GM21786 (cell line): ENCODE measurements at regions not wholly inside any gene's neighbourhood (a gene's known extent, or its start where the extent isn't known, plus 50 kb on each side); places are given as distances from the start of the nearest gene placed in this dataset.

Experiments
- ATAC-seq: cut with Tn5 transposase; IDR thresholded peaks from one replicate; pipeline ENCODE4 v1.9.1; 2021; ENCODE audit not compliant: unreplicated experiment

GRCh38 chr1:222301652-222302051 is 246.3 kb downstream of the HHIPL2 start:
- no peak for ATAC-seq

DNA sequence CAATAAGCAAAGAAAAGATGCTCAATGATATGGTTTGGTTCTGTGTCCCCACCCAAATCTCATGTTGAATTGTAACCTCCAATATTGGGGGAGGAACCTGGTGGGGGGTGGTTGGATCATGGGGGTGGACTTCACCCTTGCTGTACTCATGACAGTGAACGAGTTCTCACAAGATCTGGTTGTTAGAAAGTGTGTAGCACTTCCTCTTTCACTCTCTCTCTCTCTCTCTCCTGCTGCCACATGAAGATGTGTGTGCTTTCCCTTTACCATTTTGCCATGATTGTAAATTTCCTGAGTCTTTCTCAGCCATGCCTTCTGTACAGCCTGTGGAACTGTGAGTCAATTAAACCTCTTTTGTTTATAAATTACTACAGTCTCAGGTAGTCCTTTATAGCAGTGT is 248.4 kb downstream of the HHIPL2 start:
- no peak for ATAC-seq

DNA sequence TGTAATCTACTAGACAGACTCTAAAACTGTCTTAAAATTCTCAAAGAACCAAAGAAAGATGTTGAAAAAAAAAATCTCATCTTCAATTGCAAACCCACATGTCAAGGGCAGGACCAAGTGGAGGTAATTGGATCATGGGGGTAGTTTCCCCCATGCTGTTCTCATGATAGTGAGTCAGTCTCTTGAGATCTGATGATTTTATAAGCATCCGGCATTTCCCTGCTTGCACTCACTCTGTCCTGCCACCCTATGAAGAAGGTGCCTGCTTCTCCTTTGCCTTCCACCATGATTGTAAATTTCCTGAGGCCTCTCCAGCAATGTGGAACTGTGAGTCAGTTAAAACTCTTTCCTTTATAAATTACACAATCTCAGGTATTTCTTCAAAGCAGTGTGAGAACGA is 257.0 kb downstream of the HHIPL2 start:
- no peak for ATAC-seq

DNA sequence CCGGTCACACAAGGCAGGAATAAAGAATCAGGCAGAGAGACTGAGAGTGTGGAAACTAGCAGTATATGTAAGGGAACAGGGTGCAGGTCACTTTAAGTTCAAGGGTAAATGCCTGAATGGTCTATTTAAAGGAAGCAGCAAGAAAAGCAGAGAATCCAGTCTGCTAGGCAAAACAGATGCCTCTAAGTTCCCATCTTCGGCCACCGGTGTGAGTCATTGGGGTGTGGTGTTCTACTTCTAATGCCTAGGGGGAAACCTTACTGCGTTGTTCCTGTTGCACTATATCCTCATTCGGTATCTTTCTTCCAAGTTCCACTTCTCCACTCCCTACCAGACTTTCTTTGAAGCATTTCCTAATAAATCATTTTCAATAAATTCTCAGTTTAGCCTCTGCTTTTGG is 259.9 kb downstream of the HHIPL2 start:
- ATAC-seq: no peak

- no peak for ATAC-seq
These were observed 261.9 kb downstream of the HHIPL2 start for GRCh38 chr1:222286011-222286410.

GRCh38 chr1:222285526-222285925 is 262.4 kb downstream of the HHIPL2 start:
- no peak for ATAC-seq

- no peak for ATAC-seq
These were observed 263.4 kb downstream of the HHIPL2 start for GRCh38 chr1:222284466-222284865.

- no peak for ATAC-seq
These were observed 264.6 kb downstream of the HHIPL2 start for GRCh38 chr1:222283147-222283768.

GRCh38 chr1:222279591-222279990 is 268.3 kb downstream of the HHIPL2 start:
- ATAC-seq: no peak

DNA sequence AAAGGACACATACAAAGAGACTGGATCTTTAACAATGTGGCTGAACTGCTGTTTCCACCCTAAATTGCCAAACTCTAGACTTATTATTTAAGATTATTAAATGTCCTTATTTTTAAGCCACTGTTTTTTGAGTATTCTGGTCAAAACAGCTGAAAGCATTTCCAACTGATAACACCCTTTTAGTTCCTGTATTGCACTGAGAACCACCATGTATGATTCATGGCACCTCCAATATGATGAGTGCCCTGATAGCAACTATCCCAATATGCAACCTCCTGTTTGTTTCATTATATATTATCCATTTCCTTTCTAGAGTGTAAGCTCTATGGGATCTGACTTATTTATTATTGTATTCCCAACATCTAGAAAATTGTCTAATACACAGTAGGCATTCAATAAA is 269.4 kb downstream of the HHIPL2 start:
- no peak for ATAC-seq

- no peak for ATAC-seq
These were observed 272.0 kb downstream of the HHIPL2 start for GRCh38 chr1:222275729-222276465.

DNA sequence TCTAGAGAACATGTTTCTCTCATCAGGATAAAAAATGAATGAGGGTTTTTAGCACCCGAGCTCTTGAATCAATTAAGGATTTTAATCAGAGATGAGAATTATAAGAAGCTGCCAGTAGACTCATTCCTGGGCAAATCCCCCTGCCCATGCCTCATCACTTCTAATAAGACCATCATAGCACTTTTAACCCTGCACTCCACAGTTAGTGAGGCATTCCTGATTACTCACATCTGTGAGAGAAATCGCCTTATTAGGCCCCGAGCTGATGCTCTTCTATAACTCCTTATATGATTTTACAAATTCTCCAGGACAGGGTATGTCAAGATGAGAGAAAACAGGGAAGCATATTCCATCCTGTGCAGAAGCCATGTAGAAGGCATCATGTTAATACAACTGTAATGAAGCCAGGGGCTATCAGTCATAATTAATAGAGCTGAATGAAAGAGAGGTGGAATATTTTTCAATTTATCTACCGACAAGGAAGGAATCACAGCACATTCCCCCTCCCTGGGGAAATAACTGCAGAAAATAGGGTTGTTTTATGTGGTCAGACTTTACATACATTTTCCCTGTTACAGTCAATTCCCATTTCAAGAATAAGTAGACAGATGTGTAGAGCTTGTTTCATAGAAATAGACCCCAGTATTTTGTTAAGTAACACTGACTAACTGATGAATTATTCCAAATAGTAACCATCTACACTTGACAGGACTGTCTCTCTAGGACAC is 272.7 kb downstream of the HHIPL2 start:
- no peak for ATAC-seq

GRCh38 chr1:222266223-222267196 is 281.4 kb downstream of the HHIPL2 start:
- ATAC-seq: no peak

- no peak for ATAC-seq
These were observed 284.1 kb downstream of the HHIPL2 start for GRCh38 chr1:222263791-222264190.

DNA sequence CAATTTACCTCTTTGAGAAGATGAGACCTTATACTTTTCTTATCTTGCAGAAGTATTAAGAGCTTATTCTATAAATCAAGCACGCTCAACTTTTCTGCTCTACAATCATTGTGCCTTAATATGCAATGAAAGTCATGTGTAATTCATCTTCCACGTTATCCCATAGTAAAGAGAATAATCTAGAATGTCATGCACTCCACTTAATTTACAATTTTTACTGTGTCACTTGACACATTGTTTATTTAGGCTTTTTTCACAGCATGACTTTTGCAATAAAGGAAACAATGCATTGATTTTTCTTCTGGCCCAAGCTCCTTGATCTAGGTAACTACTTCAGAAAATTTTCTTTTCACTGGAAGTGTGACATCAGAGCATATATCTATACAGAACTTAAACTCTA is 290.9 kb downstream of the HHIPL2 start:
- ATAC-seq: no peak

DNA sequence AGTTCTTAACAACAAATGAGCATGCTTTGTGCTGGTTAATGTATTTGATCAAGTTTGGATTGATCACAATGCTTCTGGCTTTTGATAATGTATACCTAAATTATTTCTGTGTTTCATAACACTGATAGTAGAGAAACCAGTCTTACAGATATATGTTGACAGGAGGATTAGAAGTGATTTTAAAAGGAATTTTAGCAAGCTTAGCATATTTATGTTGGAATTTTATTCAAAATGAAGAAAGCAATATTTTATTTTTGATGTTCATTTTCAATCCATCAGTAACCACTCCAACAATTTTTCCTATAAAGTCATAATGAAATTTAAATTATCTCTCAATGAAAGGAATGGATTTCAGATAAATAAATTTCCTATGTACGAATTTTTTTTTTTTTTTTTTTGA is 291.8 kb downstream of the HHIPL2 start:
- ATAC-seq: no peak

DNA sequence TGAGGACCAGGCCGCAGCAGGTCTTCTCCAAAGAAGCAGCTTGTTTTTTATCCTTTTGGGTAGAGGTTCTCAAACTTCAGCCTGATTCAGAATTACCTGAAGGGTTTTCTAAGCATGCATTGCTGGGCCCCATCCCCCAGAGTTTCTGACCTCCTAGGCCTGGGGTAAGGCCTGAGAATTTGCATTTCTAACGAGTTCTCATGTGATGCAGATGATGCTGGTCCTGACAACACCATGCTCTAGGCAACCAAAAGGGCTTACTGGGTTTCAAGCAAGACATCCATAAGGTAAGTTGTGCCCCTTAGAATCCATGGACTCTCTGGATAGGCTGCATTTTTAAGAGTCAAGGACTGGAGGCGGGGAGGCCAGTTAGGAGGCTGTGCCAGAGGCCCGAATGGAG is 295.1 kb downstream of the HHIPL2 start:
- ATAC-seq: no peak

- ATAC-seq: no peak
These were observed 296.1 kb downstream of the HHIPL2 start for GRCh38 chr1:222251847-222252246.

DNA sequence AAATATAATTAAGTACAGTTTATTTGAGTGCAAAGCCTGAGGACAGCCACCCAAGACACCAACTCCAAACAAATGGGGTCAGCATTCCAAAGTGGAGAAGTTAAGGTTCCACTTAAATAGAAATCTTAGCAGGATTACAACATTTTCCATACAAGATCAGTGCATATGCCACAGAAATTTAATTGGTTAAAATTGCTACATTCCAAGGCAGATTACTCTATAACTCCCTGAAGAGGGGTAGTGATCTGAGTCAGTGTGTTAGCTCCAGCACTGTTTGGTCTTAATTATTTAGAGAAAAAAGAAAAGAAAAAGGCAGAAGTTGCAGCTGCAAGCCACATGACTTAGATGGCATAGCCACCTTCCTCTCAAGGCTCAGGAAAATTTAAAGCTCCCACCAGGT is 297.5 kb downstream of the HHIPL2 start:
- no peak for ATAC-seq

- ATAC-seq: no peak
These were observed 300.0 kb downstream of the HHIPL2 start for GRCh38 chr1:222247811-222248310.

DNA sequence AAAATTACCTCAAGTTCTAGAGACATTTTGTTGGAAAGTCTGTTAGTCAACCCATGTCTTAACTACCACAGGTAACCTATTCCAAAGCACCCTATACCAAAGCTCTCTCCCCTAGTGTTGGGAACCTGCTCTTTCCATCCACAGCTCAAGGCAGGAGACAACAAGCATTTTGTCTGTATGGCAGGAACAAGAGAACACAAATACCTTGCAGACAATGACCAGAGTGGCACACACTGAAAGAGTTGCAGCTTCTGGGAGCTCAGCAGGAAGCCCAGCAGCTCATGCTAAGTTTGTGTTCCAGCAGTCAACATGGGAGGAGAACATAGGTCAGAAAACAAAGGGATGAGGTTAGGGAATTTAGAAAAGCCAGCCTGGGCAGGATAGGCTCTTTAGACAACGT is 300.8 kb downstream of the HHIPL2 start:
- ATAC-seq: no peak
